GM18858 (cell line): ENCODE measurements at regions not wholly inside any gene's neighbourhood (a gene's known extent, or its start where the extent isn't known, plus 50 kb on each side); places are given as distances from the start of the nearest gene placed in this dataset.
"Not testable (repeated sequence)": the region's sequence is repeated elsewhere in the genome, so short reads cannot be mapped to it uniquely, and the experiment has no call there.

Source experiments
- ATAC-seq: cut with Tn5 transposase; IDR thresholded peaks from one replicate; pipeline ENCODE4 v1.9.1; 2021; ENCODE audit not compliant: unreplicated experiment

GRCh38 chr13:80946008-80946802 is 605.3 kb upstream of the SPRY2 start:
- no peak for ATAC-seq

- ATAC-seq: no peak
Measured at GRCh38 chr13:80945328-80945727, 604.4 kb upstream of the SPRY2 start.

DNA sequence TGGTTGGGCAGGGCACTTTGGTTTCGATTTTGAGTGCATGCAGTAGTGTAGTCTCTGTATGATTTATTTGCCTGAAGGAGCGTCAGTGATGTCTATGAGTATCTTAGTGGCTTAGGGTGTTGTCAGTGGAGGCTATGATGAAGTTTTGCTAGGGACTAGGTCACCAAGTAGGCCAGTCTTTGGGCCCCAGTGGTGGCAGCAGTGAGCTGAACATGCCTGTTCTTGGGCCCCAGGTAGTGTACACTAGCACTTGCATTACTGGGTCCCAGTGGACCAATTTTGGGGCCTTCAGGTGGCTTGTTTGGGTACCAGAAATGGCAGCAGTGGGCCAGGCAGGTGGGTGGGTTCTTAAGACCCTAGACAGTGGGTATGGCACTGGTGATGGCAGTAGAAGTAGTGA is 598.7 kb upstream of the SPRY2 start:
- no peak for ATAC-seq

- no peak for ATAC-seq
Measured at GRCh38 chr13:80931766-80932165, 590.8 kb upstream of the SPRY2 start.

DNA sequence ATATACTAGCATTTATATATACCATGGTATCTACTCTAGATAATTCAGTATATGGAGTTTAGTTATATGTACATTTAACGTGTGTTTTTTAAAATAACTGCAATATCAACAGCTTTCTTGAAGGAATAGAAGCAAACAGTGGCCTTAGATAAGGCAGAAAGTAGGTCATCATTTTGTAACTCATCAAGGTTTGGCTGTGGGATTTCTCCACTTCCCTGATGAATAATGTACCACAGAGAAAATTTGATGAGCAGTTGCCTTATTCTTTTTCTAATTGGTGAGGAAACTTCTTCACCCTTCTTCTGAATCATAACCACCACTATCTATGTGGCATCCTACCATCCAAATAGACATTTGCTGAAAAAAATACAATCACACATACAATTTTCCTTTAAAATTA is 590.2 kb upstream of the SPRY2 start:
- no peak for ATAC-seq

DNA sequence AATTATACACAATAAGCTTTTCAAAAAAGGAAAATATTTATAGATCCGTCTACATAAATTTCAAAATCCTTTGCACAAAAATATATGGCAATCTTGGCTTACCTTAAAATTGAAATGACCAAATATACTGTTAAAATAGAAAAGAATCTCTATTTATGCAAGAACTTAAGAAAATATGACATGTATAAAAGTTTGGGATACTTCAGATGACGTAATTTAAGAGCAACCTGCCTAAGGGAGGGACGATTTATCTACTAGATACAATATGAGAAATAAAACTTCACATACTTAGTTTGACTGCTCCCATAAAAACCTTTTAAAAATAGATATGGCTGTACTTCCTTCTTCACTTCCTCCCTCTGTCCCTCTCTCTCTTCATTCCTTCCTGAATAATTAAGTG is 587.3 kb upstream of the SPRY2 start:
- no peak for ATAC-seq

DNA sequence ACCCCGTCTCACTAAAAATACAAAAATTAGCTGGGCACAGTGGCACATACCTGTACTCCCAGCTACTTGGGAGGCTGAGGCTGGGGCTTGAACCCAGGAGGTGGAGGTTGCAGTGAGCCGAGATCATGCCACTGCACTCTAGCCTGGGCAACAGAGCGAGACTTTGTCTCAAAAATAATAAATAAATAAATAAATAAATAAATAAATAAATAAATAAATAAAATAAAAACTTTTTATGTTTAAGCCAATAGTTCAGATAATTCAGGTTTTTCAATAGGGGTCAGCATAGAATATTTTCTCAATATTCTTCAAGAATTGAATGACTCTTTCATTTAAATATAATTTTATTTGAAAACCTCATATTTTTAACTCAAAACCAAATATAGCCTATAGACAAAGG is 585.1 kb upstream of the SPRY2 start:
- ATAC-seq: not testable (repeated sequence)

DNA sequence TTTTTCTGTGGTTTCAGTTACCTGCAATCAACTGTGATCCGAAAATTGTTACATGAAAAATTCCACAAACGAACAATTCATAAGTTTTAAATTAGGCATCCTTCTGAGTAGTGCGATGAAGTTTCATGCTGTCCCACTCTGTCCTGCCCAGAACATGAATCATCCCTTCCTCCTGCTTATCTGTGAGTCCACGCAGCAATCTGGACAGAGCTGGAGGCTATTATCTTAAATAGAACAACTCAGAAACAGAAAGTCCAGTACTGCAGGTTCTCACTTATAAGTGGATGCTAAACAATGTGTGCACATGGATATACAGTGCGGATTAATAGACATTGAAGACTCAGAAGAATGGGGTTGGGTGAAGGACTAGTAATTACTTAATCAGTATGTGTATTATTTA is 583.7 kb upstream of the SPRY2 start:
- no peak for ATAC-seq

DNA sequence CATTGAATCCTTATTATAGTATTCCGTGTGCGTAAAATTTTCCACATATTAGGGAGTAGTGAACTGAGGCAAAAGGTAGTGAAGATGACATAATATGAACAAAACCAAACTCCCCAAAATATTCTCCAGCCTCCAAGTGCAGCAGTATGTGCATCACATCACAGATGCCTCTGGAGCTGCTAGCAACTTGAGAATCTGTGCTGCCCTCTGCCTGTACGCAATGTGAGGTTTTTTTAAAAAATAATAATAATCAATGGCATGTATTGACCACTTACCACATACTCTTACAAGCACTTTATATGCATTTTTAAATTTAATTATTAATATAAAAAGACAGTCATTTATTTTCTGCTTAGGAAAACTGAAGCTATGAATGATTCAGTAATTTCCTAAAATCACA is 583.0 kb upstream of the SPRY2 start:
- ATAC-seq: no peak

GRCh38 chr13:80921971-80922370 is 581.0 kb upstream of the SPRY2 start:
- ATAC-seq: no peak

DNA sequence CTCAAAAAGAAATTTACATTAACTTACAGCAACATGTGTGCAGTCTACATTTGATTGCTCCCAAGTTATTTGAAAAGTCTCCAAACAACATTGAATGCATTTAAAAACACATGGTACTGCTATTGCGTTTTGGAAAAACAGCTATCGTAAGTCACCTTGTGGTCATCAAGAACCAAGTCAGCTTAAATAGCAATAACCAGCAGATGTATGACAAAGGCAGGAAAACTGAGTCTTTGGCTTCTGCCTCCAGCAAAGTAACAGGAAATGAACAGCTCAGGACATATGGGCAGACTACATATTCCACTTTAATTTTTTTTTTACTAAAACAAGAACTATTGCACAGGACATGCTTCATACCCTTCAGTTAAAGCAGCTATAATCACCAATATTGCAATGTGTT is 580.6 kb upstream of the SPRY2 start:
- no peak for ATAC-seq

- ATAC-seq: no peak
Measured at GRCh38 chr13:80906860-80907259, 565.9 kb upstream of the SPRY2 start.

- ATAC-seq: no peak
Measured at GRCh38 chr13:80904386-80904785, 563.5 kb upstream of the SPRY2 start.

- no peak for ATAC-seq
Measured at GRCh38 chr13:80903911-80904310, 563.0 kb upstream of the SPRY2 start.

- no peak for ATAC-seq
Measured at GRCh38 chr13:80901530-80901929, 560.6 kb upstream of the SPRY2 start.

- ATAC-seq: no peak
Measured at GRCh38 chr13:80901111-80901510, 560.2 kb upstream of the SPRY2 start.

GRCh38 chr13:80900561-80900960 is 559.6 kb upstream of the SPRY2 start:
- no peak for ATAC-seq

GRCh38 chr13:80897641-80898040 is 556.7 kb upstream of the SPRY2 start:
- ATAC-seq: not testable (repeated sequence)

- no peak for ATAC-seq
Measured at GRCh38 chr13:80894917-80895316, 554.0 kb upstream of the SPRY2 start.

GRCh38 chr13:80889829-80890228 is 548.9 kb upstream of the SPRY2 start:
- no peak for ATAC-seq

- no peak for ATAC-seq
Measured at GRCh38 chr13:80888390-80888789, 547.5 kb upstream of the SPRY2 start.

- no peak for ATAC-seq
Measured at GRCh38 chr13:80884056-80884785, 543.3 kb upstream of the SPRY2 start.

DNA sequence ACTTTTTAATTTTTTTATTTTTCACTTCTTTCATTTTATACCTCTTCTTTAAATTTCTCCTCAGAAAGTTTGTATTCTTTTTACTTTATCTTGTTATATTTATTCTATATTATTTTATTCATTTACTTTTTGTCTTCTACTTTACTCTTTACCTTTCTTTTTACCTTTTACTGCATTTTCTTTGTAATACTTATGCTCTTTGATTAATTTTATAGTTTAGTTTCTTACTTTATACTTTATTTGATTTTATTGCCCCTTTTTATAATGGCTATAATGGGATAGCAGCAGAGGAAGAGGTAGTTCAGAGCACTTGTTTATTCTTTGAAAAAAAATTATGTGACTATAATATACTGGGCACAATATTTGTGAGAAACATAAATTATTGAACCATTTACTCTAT is 542.6 kb upstream of the SPRY2 start:
- no peak for ATAC-seq
